ENCODE measurements at regions not wholly inside any gene's neighbourhood (a gene's known extent, or its start where the extent isn't known, plus 50 kb on each side); places are given as distances from the start of the nearest gene placed in this dataset.

GRCh38 chr13:33462109-33462508, 176.6 kb upstream of the STARD13 start:
- H3K36me3 ChIP-seq (ENCODE audit: control insufficient read depth, insufficient read depth, low read length) = no peaks in the 10 kb centered on the region
- no peaks in the 10 kb centered on the region for H3K4me1 ChIP-seq (ENCODE audit: control insufficient read depth, insufficient read depth, low read length)
- H3K4me3 ChIP-seq (ENCODE audit: low read length) = no peak overlapping the region
- H3K27me3 ChIP-seq (ENCODE audit: control insufficient read depth, insufficient read depth, low read length) = no peaks in the 10 kb centered on the region
- 70% methylated on average over 3 of the region's 4 CpGs for WGBS (ENCODE audit: insufficient coverage)
- no peak overlapping the region for H3K27ac ChIP-seq (ENCODE audit: low read length)
- DNase-seq = no peak
- H3K9me3 ChIP-seq (replicated peaks; ENCODE audit: control insufficient read depth, low read depth, low read length) = no peaks in the 10 kb centered on the region

- Histone ChIP-seq H3K4me3 (ENCODE audit: low read length) (no peak overlapping the region), H3K4me1 (ENCODE audit: control insufficient read depth, insufficient read depth, low read length) (no peaks in the 10 kb centered on the region), H3K27ac (ENCODE audit: low read length) (no peak overlapping the region), H3K27me3 (ENCODE audit: control insufficient read depth, insufficient read depth, low read length) (no peaks in the 10 kb centered on the region), H3K9me3 (replicated peaks; ENCODE audit: control insufficient read depth, low read depth, low read length) (no peaks in the 10 kb centered on the region), H3K36me3 (ENCODE audit: control insufficient read depth, insufficient read depth, low read length) (no peaks in the 10 kb centered on the region)
- WGBS (ENCODE audit: insufficient coverage) = 100% methylated on average over 1 of the region's 2 CpGs
- DNase-seq = no peak
Observed at GRCh38 chr13:33464345-33464744, 178.8 kb upstream of the STARD13 start.

GRCh38 chr13:33466262-33466661, 180.7 kb upstream of the STARD13 start:
- WGBS (ENCODE audit: insufficient coverage) = no CpG with 5 or more reads among the region's 2 CpGs
- Histone ChIP-seq H3K27me3 (ENCODE audit: control insufficient read depth, insufficient read depth, low read length) (no peaks in the 10 kb centered on the region), H3K4me1 (ENCODE audit: control insufficient read depth, insufficient read depth, low read length) (no peaks in the 10 kb centered on the region), H3K27ac (ENCODE audit: low read length) (no peak overlapping the region), H3K36me3 (ENCODE audit: control insufficient read depth, insufficient read depth, low read length) (no peaks in the 10 kb centered on the region), H3K4me3 (ENCODE audit: low read length) (no peak overlapping the region), H3K9me3 (replicated peaks; ENCODE audit: control insufficient read depth, low read depth, low read length) (no peaks in the 10 kb centered on the region)
- DNase-seq = no peak

GRCh38 chr13:33467556-33467955, 182.0 kb upstream of the STARD13 start:
- no peaks in the 10 kb centered on the region for H3K4me1 ChIP-seq (ENCODE audit: control insufficient read depth, insufficient read depth, low read length)
- DNase-seq = no peak
- WGBS (ENCODE audit: insufficient coverage) = no CpG with 5 or more reads among the region's 3 CpGs
- no peak overlapping the region for H3K4me3 ChIP-seq (ENCODE audit: low read length)
- H3K27ac ChIP-seq (ENCODE audit: low read length) = no peak overlapping the region
- no peaks in the 10 kb centered on the region for H3K36me3 ChIP-seq (ENCODE audit: control insufficient read depth, insufficient read depth, low read length)
- no peaks in the 10 kb centered on the region for H3K27me3 ChIP-seq (ENCODE audit: control insufficient read depth, insufficient read depth, low read length)
- H3K9me3 ChIP-seq (replicated peaks; ENCODE audit: control insufficient read depth, low read depth, low read length) = no peaks in the 10 kb centered on the region

GRCh38 chr13:33471204-33471603, 185.6 kb upstream of the STARD13 start:
- Histone ChIP-seq H3K36me3 (ENCODE audit: control insufficient read depth, insufficient read depth, low read length) (no peaks in the 10 kb centered on the region), H3K27me3 (ENCODE audit: control insufficient read depth, insufficient read depth, low read length) (no peaks in the 10 kb centered on the region), H3K9me3 (replicated peaks; ENCODE audit: control insufficient read depth, low read depth, low read length) (peaks cover 2% of the 10 kb centered on the region), H3K27ac (ENCODE audit: low read length) (no peak overlapping the region), H3K4me1 (ENCODE audit: control insufficient read depth, insufficient read depth, low read length) (no peaks in the 10 kb centered on the region), H3K4me3 (ENCODE audit: low read length) (no peak overlapping the region)
- DNase-seq = peak; percentile 35

- H3K36me3 ChIP-seq (ENCODE audit: control insufficient read depth, insufficient read depth, low read length) = no peaks in the 10 kb centered on the region
- no peak overlapping the region for H3K27ac ChIP-seq (ENCODE audit: low read length)
- no peaks in the 10 kb centered on the region for H3K27me3 ChIP-seq (ENCODE audit: control insufficient read depth, insufficient read depth, low read length)
- DNase-seq = no peak
- H3K4me3 ChIP-seq (ENCODE audit: low read length) = no peak overlapping the region
- no peaks in the 10 kb centered on the region for H3K4me1 ChIP-seq (ENCODE audit: control insufficient read depth, insufficient read depth, low read length)
- WGBS (ENCODE audit: insufficient coverage) = 60% methylated on average over 1 of the region's 3 CpGs
- H3K9me3 ChIP-seq (replicated peaks; ENCODE audit: control insufficient read depth, low read depth, low read length) = peaks cover 7% of the 10 kb centered on the region
Observed at GRCh38 chr13:33472446-33472845, 186.9 kb upstream of the STARD13 start.

GRCh38 chr13:33479105-33479504, 193.6 kb upstream of the STARD13 start:
- Histone ChIP-seq H3K27me3 (ENCODE audit: control insufficient read depth, insufficient read depth, low read length) (no peaks in the 10 kb centered on the region), H3K27ac (ENCODE audit: low read length) (no peak overlapping the region), H3K4me3 (ENCODE audit: low read length) (no peak overlapping the region), H3K9me3 (replicated peaks; ENCODE audit: control insufficient read depth, low read depth, low read length) (peaks cover 12% of the 10 kb centered on the region), H3K36me3 (ENCODE audit: control insufficient read depth, insufficient read depth, low read length) (no peaks in the 10 kb centered on the region), H3K4me1 (ENCODE audit: control insufficient read depth, insufficient read depth, low read length) (no peaks in the 10 kb centered on the region)
- WGBS (ENCODE audit: insufficient coverage) = no CpG with 5 or more reads among the region's 4 CpGs
- DNase-seq = peak; percentile 49

GRCh38 chr13:33480561-33480960, 195.0 kb upstream of the STARD13 start:
- Histone ChIP-seq H3K4me3 (ENCODE audit: low read length) (no peak overlapping the region), H3K27me3 (ENCODE audit: control insufficient read depth, insufficient read depth, low read length) (no peaks in the 10 kb centered on the region), H3K36me3 (ENCODE audit: control insufficient read depth, insufficient read depth, low read length) (no peaks in the 10 kb centered on the region), H3K4me1 (ENCODE audit: control insufficient read depth, insufficient read depth, low read length) (no peaks in the 10 kb centered on the region), H3K27ac (ENCODE audit: low read length) (no peak overlapping the region), H3K9me3 (replicated peaks; ENCODE audit: control insufficient read depth, low read depth, low read length) (peaks cover 12% of the 10 kb centered on the region)
- DNase-seq = no peak
- no CpG with 5 or more reads among the region's 1 CpG for WGBS (ENCODE audit: insufficient coverage)

GRCh38 chr13:33483471-33483870, 197.9 kb upstream of the STARD13 start:
- Histone ChIP-seq H3K36me3 (ENCODE audit: control insufficient read depth, insufficient read depth, low read length) (no peaks in the 10 kb centered on the region), H3K27ac (ENCODE audit: low read length) (no peak overlapping the region), H3K9me3 (replicated peaks; ENCODE audit: control insufficient read depth, low read depth, low read length) (no peaks in the 10 kb centered on the region), H3K4me3 (ENCODE audit: low read length) (no peak overlapping the region), H3K27me3 (ENCODE audit: control insufficient read depth, insufficient read depth, low read length) (no peaks in the 10 kb centered on the region), H3K4me1 (ENCODE audit: control insufficient read depth, insufficient read depth, low read length) (no peaks in the 10 kb centered on the region)
- WGBS (ENCODE audit: insufficient coverage) = 100% methylated on average over 1 of the region's 3 CpGs
- no peak for DNase-seq

GRCh38 chr13:33485247-33485646, 199.7 kb upstream of the STARD13 start:
- no peaks in the 10 kb centered on the region for H3K9me3 ChIP-seq (replicated peaks; ENCODE audit: control insufficient read depth, low read depth, low read length)
- H3K27ac ChIP-seq (ENCODE audit: low read length) = no peak overlapping the region
- DNase-seq = no peak
- no CpG with 5 or more reads among the region's 1 CpG for WGBS (ENCODE audit: insufficient coverage)
- H3K36me3 ChIP-seq (ENCODE audit: control insufficient read depth, insufficient read depth, low read length) = no peaks in the 10 kb centered on the region
- no peaks in the 10 kb centered on the region for H3K4me1 ChIP-seq (ENCODE audit: control insufficient read depth, insufficient read depth, low read length)
- H3K27me3 ChIP-seq (ENCODE audit: control insufficient read depth, insufficient read depth, low read length) = no peaks in the 10 kb centered on the region
- H3K4me3 ChIP-seq (ENCODE audit: low read length) = no peak overlapping the region

- Histone ChIP-seq H3K27ac (ENCODE audit: low read length) (no peak overlapping the region), H3K27me3 (ENCODE audit: control insufficient read depth, insufficient read depth, low read length) (no peaks in the 10 kb centered on the region), H3K9me3 (replicated peaks; ENCODE audit: control insufficient read depth, low read depth, low read length) (no peaks in the 10 kb centered on the region), H3K4me3 (ENCODE audit: low read length) (no peak overlapping the region), H3K36me3 (ENCODE audit: control insufficient read depth, insufficient read depth, low read length) (no peaks in the 10 kb centered on the region), H3K4me1 (ENCODE audit: control insufficient read depth, insufficient read depth, low read length) (peaks cover 3% of the 10 kb centered on the region)
- DNase-seq = peak; percentile 61
- 88% methylated on average over 5 of the region's 5 CpGs for WGBS (ENCODE audit: insufficient coverage)
Observed at GRCh38 chr13:33487575-33488243, 202.2 kb upstream of the STARD13 start.
